ENCODE measurements at regions not wholly inside any gene's neighbourhood (a gene's known extent, or its start where the extent isn't known, plus 50 kb on each side); places are given as distances from the start of the nearest gene placed in this dataset.
"Not testable (repeated sequence)": the region's sequence is repeated elsewhere in the genome, so short reads cannot be mapped to it uniquely, and the experiment has no call there.

DNA sequence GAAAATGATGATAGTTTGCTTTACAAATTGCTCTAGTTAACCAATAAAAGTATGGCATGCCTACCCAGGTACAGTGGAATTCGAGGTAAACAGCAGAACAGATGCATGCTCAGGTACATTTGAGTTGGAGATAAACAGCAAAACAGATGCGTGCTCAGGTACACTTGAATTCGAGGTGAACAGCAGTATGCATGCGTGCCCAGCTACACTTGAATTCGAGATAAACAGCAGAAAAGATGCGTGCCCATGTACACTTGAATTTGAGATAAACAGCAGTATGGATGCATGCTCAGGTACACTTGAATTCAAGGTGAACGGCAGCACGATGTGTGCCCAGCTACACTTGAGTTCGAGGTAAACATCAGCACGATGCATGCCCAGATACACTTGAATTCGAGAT is 155.2 kb upstream of the TPTE start:
- TF ChIP-seq, protein P1, sequence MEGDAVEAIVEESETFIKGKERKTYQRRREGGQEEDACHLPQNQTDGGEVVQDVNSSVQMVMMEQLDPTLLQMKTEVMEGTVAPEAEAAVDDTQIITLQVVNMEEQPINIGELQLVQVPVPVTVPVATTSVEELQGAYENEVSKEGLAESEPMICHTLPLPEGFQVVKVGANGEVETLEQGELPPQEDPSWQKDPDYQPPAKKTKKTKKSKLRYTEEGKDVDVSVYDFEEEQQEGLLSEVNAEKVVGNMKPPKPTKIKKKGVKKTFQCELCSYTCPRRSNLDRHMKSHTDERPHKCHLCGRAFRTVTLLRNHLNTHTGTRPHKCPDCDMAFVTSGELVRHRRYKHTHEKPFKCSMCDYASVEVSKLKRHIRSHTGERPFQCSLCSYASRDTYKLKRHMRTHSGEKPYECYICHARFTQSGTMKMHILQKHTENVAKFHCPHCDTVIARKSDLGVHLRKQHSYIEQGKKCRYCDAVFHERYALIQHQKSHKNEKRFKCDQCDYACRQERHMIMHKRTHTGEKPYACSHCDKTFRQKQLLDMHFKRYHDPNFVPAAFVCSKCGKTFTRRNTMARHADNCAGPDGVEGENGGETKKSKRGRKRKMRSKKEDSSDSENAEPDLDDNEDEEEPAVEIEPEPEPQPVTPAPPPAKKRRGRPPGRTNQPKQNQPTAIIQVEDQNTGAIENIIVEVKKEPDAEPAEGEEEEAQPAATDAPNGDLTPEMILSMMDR (IDR thresholded peaks at IDR 0.05): not testable (repeated sequence)
- not testable (repeated sequence) for TF ChIP-seq EP300, POLR2A (IDR thresholded peaks at IDR 0.05)

All from tibial nerve (tissue), 4 donors.